ENCODE measurements at regions not wholly inside any gene's neighbourhood (a gene's known extent, or its start where the extent isn't known, plus 50 kb on each side); places are given as distances from the start of the nearest gene placed in this dataset.

DNA sequence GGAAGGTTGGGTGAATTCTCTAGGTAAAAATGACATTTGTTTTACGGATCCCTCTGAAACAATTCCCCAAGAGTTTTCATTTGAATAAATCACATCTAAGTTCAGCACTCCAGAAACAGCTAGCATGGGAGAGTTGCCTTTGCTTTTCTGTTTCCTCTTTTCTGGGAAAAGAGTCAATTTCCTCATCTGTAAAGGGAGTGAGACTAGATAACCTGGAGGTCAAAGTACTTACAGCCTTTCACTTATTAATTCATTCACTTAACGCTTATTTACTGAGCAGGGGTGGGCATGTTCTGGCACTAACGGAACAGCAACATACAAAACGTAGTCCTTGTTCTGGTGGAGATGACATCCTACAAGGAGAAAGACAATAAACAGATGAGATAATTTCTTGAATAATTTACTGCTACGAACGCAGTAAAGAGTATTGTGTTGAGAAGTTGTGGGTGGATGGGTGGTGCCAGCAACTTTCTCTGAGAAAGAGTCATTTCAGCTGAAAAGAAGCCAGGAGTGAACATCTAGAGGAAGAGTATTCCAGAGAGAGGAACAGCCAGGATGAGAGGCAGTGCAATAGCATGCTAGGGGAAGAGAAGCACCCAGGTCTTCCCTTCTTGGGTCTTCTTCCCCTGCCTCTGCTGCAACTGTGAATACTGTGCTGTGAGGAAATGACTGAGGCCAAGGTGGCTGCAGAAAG lies 335.6 kb downstream of the ZSWIM6 start:
- intact Hi-C loops (cut with DNase I), result no loop called here
- TF ChIP-seq, protein P1, sequence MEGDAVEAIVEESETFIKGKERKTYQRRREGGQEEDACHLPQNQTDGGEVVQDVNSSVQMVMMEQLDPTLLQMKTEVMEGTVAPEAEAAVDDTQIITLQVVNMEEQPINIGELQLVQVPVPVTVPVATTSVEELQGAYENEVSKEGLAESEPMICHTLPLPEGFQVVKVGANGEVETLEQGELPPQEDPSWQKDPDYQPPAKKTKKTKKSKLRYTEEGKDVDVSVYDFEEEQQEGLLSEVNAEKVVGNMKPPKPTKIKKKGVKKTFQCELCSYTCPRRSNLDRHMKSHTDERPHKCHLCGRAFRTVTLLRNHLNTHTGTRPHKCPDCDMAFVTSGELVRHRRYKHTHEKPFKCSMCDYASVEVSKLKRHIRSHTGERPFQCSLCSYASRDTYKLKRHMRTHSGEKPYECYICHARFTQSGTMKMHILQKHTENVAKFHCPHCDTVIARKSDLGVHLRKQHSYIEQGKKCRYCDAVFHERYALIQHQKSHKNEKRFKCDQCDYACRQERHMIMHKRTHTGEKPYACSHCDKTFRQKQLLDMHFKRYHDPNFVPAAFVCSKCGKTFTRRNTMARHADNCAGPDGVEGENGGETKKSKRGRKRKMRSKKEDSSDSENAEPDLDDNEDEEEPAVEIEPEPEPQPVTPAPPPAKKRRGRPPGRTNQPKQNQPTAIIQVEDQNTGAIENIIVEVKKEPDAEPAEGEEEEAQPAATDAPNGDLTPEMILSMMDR (IDR thresholded peaks at IDR 0.05; ENCODE audit: borderline replicate concordance, extremely low read depth, insufficient read depth), result no peak
- FAIRE-seq, result no peak

DNA sequence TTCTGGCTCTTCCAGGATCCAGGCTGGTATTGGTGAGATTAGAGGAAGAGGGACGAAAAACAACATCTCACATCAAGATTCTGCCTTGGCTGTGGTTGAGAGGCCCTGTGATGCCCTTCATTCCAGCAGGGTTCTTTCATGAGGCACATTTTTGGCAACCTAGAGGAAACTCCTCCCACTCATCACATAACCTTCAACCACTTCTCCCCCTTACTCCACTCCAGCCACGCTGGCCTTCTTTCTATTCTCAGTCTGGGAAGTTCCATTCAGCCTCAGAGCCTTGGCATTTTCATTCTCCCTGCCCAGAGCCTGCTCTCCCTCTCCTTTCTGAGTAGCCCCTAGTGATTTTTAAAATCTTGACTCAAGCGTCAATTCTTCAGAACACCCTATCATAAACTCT lies 337.5 kb downstream of the ZSWIM6 start:
- TF ChIP-seq, protein P1 (IDR thresholded peaks at IDR 0.05; ENCODE audit: borderline replicate concordance, extremely low read depth, insufficient read depth), result no peak
- no peaks in the 10 kb centered on the region for H3K27me3 ChIP-seq (ENCODE audit: control insufficient read depth, insufficient read depth, low read length)
- H3K4me1 ChIP-seq (ENCODE audit: control insufficient read depth in 2 of 3, insufficient read depth in 2 of 3, low read depth in 1 of 3, low read length in 3 of 3), result peaks cover 2 to 6% (median 4%) of the 10 kb centered on the region in 3 donors
- no peak overlapping the region for H3K27ac ChIP-seq (ENCODE audit: low read depth in 2 of 2, low read length in 2 of 2)
- DNase-seq (no peak), FAIRE-seq (no peak)
- no peaks in the 10 kb centered on the region for H3K36me3 ChIP-seq (ENCODE audit: control insufficient read depth in 2 of 3, insufficient read depth in 3 of 3, low read length in 3 of 3)
- no peak overlapping the region for H3K4me3 ChIP-seq (ENCODE audit: low read length in 3 of 3)
- H3K9ac ChIP-seq (ENCODE audit: low read length in 3 of 3), result no peak overlapping the region
- no peaks in the 10 kb centered on the region for H3K9me3 ChIP-seq (ENCODE audit: control insufficient read depth in 2 of 3, insufficient read depth in 1 of 3, low read length in 3 of 3)
- intact Hi-C loops (cut with DNase I), result no loop called here

More for the DNA sequence above, 335.6 kb downstream of the ZSWIM6 start:
- no peak overlapping the region for H3K4me3 ChIP-seq (ENCODE audit: low read length in 3 of 3)
- DNase-seq, result no peak
- no peak overlapping the region for H3K27ac ChIP-seq (ENCODE audit: low read depth in 2 of 2, low read length in 2 of 2)
- H3K4me1 ChIP-seq (ENCODE audit: control insufficient read depth in 2 of 3, insufficient read depth in 2 of 3, low read depth in 1 of 3, low read length in 3 of 3), result peaks cover 0 to 3% (median 2%) of the 10 kb centered on the region in 3 donors
- no peaks in the 10 kb centered on the region for H3K36me3 ChIP-seq (ENCODE audit: control insufficient read depth in 2 of 3, insufficient read depth in 3 of 3, low read length in 3 of 3)
- H3K9ac ChIP-seq (ENCODE audit: low read length in 3 of 3), result no peak overlapping the region
- H3K27me3 ChIP-seq (ENCODE audit: control insufficient read depth, insufficient read depth, low read length), result no peaks in the 10 kb centered on the region
- H3K9me3 ChIP-seq (ENCODE audit: control insufficient read depth in 2 of 3, insufficient read depth in 1 of 3, low read length in 3 of 3), result no peaks in the 10 kb centered on the region

DNA sequence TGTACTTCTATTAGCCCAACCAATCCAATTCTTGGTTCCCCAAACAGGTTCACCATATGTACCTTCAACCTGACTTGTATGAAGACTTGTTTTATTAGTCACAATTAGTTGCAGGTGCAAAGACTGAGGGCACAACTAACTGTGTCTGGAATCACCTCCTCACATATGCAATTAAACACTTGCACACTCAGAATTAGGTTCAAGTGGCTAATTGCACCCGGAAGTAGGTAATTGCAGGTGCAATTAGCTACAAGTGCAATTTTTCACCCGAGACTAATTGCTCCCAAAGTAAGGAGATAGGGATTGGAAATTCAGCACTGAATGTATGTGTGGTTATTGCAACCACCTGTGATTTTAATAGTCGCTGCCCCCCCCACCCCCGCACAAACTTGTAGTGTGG lies 338.9 kb downstream of the ZSWIM6 start:
- Histone ChIP-seq H3K27ac (ENCODE audit: low read depth in 2 of 2, low read length in 2 of 2) (no peak overlapping the region), H3K27me3 (ENCODE audit: control insufficient read depth, insufficient read depth, low read length) (no peaks in the 10 kb centered on the region), H3K4me1 (ENCODE audit: control insufficient read depth in 2 of 3, insufficient read depth in 2 of 3, low read depth in 1 of 3, low read length in 3 of 3) (peaks cover 2 to 4% (median 3%) of the 10 kb centered on the region in 3 donors), H3K9ac (ENCODE audit: low read length in 3 of 3) (no peak overlapping the region), H3K9me3 (ENCODE audit: control insufficient read depth in 2 of 3, insufficient read depth in 1 of 3, low read length in 3 of 3) (no peaks in the 10 kb centered on the region), H3K36me3 (ENCODE audit: control insufficient read depth in 2 of 3, insufficient read depth in 3 of 3, low read length in 3 of 3) (no peaks in the 10 kb centered on the region), H3K4me3 (ENCODE audit: low read length in 3 of 3) (no peak overlapping the region)
- DNase-seq (no peak), FAIRE-seq (no peak)
- TF ChIP-seq, protein P1 (IDR thresholded peaks at IDR 0.05; ENCODE audit: borderline replicate concordance, extremely low read depth, insufficient read depth), result no peak
- intact Hi-C loops (cut with DNase I), result no loop called here

Measured in kidney (tissue), 13 donors.